ENCODE measurements at regions not wholly inside any gene's neighbourhood (a gene's known extent, or its start where the extent isn't known, plus 50 kb on each side); places are given as distances from the start of the nearest gene placed in this dataset.

GRCh38 chr15:98139337-98139736, 178.8 kb downstream of the ARRDC4 start:
- ChIA-PET CTCF (ENCODE audit: unreplicated experiment) (no interaction called here), POLR2A (no interaction called here)
- Histone ChIP-seq H3K9me3 (ENCODE audit: low read length) (no peaks in the 10 kb centered on the region), H2AFZ (ENCODE audit: low read length) (no peak overlapping the region), H3K4me3 (ENCODE audit: low read depth, low read length, poor library complexity, severe bottlenecking) (no peak overlapping the region), H3K27ac (ENCODE audit: low read depth, low read length, poor library complexity, severe bottlenecking) (no peak overlapping the region), H3K4me1 (ENCODE audit: insufficient read depth, low read length, poor library complexity, severe bottlenecking) (no peaks in the 10 kb centered on the region), H3K79me2 (ENCODE audit: insufficient read depth, low read depth, low read length) (no peaks in the 10 kb centered on the region), H4K20me1 (ENCODE audit: insufficient read depth, low read length) (no peaks in the 10 kb centered on the region), H3K4me2 (ENCODE audit: low read length) (no peak overlapping the region), H3K36me3 (ENCODE audit: insufficient read depth, low read length) (no peaks in the 10 kb centered on the region), H3K9me2 (ENCODE audit: insufficient read depth, low read length) (no peaks in the 10 kb centered on the region)
- intact Hi-C loops (cut with micrococcal nuclease; ENCODE audit: unreplicated experiment) = no loop called here
- TF ChIP-seq EZH2phosphoT487 (IDR thresholded peaks at IDR 0.05; ENCODE audit: borderline replicate concordance, low read depth, low read length) = no peak
- no peak for TF ChIP-seq CTCF (conservative IDR thresholded peaks at IDR 0.05; ENCODE audit: low read length)
- no TSS peak for BruUV-seq (replicated peaks)
- no peak for DNase-seq (ENCODE audit: low spot score)

- intact Hi-C loops (cut with micrococcal nuclease; ENCODE audit: unreplicated experiment) = loop anchor here (2.0 kb wide), 1 partner anchor 36 kb away; no protein-coding TSS in a partner anchor
- BruUV-seq (replicated peaks) = no TSS peak
- H3K4me3 ChIP-seq (ENCODE audit: low read depth, low read length, poor library complexity, severe bottlenecking) = no peak overlapping the region
- no peaks in the 10 kb centered on the region for H3K9me3 ChIP-seq (ENCODE audit: low read length)
- POLR2A ChIA-PET = interaction anchor here (1.4 kb wide), 1 partner anchor 12 kb away, joined by 4 read pairs; no protein-coding TSS in a partner anchor
- H3K4me1 ChIP-seq (ENCODE audit: insufficient read depth, low read length, poor library complexity, severe bottlenecking) = peaks cover 13% of the 10 kb centered on the region
- no peaks in the 10 kb centered on the region for H3K36me3 ChIP-seq (ENCODE audit: insufficient read depth, low read length)
- CTCF ChIA-PET (ENCODE audit: unreplicated experiment) = no interaction called here
- no peak overlapping the region for H2AFZ ChIP-seq (ENCODE audit: low read length)
- TF ChIP-seq EZH2phosphoT487 (IDR thresholded peaks at IDR 0.05; ENCODE audit: borderline replicate concordance, low read depth, low read length) (no peak), CTCF (conservative IDR thresholded peaks at IDR 0.05; ENCODE audit: low read length) (peak; percentile 34; the same call in 1 of the 2 replicates)
- H3K27ac ChIP-seq (ENCODE audit: low read depth, low read length, poor library complexity, severe bottlenecking) = no peak overlapping the region
- no peaks in the 10 kb centered on the region for H3K9me2 ChIP-seq (ENCODE audit: insufficient read depth, low read length)
- DNase-seq (ENCODE audit: low spot score) = no peak
- H3K4me2 ChIP-seq (ENCODE audit: low read length) = no peak overlapping the region
- H3K79me2 ChIP-seq (ENCODE audit: insufficient read depth, low read depth, low read length) = no peaks in the 10 kb centered on the region
- H4K20me1 ChIP-seq (ENCODE audit: insufficient read depth, low read length) = no peaks in the 10 kb centered on the region
These were observed 182.1 kb downstream of the ARRDC4 start for GRCh38 chr15:98142572-98142971.

- H3K4me2 ChIP-seq (ENCODE audit: low read length) = no peak overlapping the region
- H3K79me2 ChIP-seq (ENCODE audit: insufficient read depth, low read depth, low read length) = no peaks in the 10 kb centered on the region
- no peak overlapping the region for H2AFZ ChIP-seq (ENCODE audit: low read length)
- no peaks in the 10 kb centered on the region for H3K36me3 ChIP-seq (ENCODE audit: insufficient read depth, low read length)
- no peaks in the 10 kb centered on the region for H3K9me3 ChIP-seq (ENCODE audit: low read length)
- CTCF ChIA-PET (ENCODE audit: unreplicated experiment) = no interaction called here
- no peaks in the 10 kb centered on the region for H3K9me2 ChIP-seq (ENCODE audit: insufficient read depth, low read length)
- no peaks in the 10 kb centered on the region for H4K20me1 ChIP-seq (ENCODE audit: insufficient read depth, low read length)
- no peak for TF ChIP-seq EZH2phosphoT487 (IDR thresholded peaks at IDR 0.05; ENCODE audit: borderline replicate concordance, low read depth, low read length)
- TF ChIP-seq CTCF (conservative IDR thresholded peaks at IDR 0.05; ENCODE audit: low read length) = no peak
- POLR2A ChIA-PET = interaction anchor here (0.5 to 1.4 kb wide), 2 partner anchors 13 to 31 kb away, joined by 3 to 4 read pairs; no protein-coding TSS in a partner anchor
- no peak for DNase-seq (ENCODE audit: low spot score)
- peaks cover 19% of the 10 kb centered on the region for H3K4me1 ChIP-seq (ENCODE audit: insufficient read depth, low read length, poor library complexity, severe bottlenecking)
- no peak overlapping the region for H3K4me3 ChIP-seq (ENCODE audit: low read depth, low read length, poor library complexity, severe bottlenecking)
- no TSS peak for BruUV-seq (replicated peaks)
- intact Hi-C loops (cut with micrococcal nuclease; ENCODE audit: unreplicated experiment) = loop anchor here (2.0 kb wide), 1 partner anchor 36 kb away; no protein-coding TSS in a partner anchor
- no peak overlapping the region for H3K27ac ChIP-seq (ENCODE audit: low read depth, low read length, poor library complexity, severe bottlenecking)
These were observed 182.6 kb downstream of the ARRDC4 start for GRCh38 chr15:98143116-98143515.
